PC-9 (cell line): ENCODE measurements at regions not wholly inside any gene's neighbourhood (a gene's known extent, or its start where the extent isn't known, plus 50 kb on each side); places are given as distances from the start of the nearest gene placed in this dataset.

ENCODE experiments used
- CTCF ChIP-seq: fragments of 200-600 bp; sonication (generic); conservative IDR thresholded peaks from 2 replicates; pipeline ENCODE4 v1.6.1; 2017; ENCODE audit warnings: mixed run types, antibody characterized with exemption, mild to moderate bottlenecking, moderate library complexity
- EZH2 ChIP-seq: fragments of 200-600 bp; sonication (generic); IDR thresholded peaks from 2 replicates; pipeline ENCODE4 v1.8.0; 2017; ENCODE audit warnings: antibody characterized with exemption, low read depth

- TF ChIP-seq EZH2 = no peak
- TF ChIP-seq CTCF = no peak
These were observed 86.2 kb upstream of the GPR6 start for GRCh38 chr6:109891924-109892323.
